Islet precursor cell (in vitro differentiated cells): ENCODE measurements at regions not wholly inside any gene's neighbourhood (a gene's known extent, or its start where the extent isn't known, plus 50 kb on each side); places are given as distances from the start of the nearest gene placed in this dataset.
A peak's percentile ranks its signal among the peaks of the same experiment; 100 is the strongest.
"Not testable (repeated sequence)": the region's sequence is repeated elsewhere in the genome, so short reads cannot be mapped to it uniquely, and the experiment has no call there.

Experiments
- DNase-seq: peaks from one replicate; pipeline ENCODE4 v3.0.0-alpha.2; 2018

DNA sequence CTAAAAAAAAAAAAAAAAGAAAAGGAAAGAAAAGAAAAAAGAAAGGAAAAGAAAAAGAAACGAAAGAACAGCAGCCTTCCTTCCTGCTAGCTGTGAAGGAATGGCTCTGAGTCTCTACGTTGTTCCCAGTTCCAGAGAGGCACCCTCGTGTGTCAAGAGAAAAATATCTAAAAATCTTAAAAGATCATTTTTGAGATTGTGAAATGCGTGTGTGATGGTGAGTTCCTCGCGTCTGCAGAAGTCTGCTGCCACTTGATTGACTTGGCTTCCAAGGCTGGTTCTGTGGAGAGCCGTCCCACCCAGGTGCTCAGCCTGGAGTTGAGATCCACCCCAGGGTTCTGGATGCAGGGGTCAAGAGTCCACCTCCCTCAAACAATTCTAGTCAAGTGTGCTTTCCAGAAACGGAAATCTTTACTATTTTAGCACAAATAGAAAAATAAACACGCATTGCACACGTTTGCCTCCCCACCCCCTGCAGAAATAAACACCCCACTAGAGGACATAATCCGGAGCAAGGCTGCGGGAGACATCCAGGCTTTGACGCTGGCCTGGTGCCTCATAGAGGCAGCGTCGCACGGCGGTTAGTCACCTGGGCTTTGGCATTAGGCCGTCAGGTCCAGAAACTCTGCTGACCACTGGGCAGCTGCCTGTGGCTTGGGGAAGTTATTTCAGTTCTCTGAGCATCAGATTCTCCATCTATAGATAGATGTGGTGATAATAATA is 265.4 kb downstream of the FAM43A start:
- peak; percentile 26 for DNase-seq

DNA sequence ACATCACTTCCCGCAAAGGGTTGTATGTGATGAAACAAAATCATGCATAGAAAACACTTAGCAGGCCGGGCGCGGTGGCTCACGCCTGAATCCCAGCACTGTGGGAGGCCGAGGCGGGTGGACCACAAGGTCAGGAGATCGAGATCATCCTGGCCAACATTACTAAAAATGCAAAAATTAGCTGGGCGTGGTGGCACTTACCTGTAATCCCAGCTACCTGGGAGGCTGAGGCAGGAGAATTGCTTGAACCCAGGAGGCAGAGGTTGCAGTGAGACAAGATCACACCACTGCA is 265.9 kb downstream of the FAM43A start:
- DNase-seq: not testable (repeated sequence)

DNA sequence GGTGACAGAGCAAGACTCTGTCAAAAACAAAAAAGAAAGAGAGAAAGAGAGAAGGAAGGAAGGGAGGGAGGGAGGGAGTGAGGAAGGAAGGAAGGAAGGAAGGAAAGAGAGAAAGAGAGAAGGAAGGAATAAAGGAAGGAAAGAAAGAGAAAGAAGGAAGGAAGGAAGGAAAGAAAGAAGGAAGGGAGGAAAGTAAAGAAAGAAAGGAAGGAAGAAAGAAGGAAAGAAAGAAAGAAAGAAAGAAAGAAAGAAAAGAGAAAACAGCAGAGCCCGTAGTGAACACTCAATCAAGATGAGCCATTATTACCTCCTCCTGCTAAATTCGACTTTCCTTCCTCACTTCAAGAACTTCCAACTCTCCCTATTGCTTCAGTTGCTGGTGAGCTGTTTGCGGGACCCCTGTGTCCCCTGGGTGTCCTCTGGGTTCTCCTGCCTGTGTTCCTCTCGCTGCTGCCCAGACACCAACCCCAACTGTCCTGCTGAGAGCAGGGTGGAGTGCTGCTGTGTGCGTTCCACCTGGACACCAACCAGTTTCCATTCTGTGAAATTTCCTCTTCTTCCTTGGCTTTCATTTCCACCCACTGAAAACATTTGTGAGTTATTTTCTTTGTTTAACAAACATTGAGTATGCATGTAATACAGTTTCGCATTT is 266.4 kb downstream of the FAM43A start:
- DNase-seq: peak; percentile 35

- peak; percentile 77 for DNase-seq
Measured at GRCh38 chr3:194952841-194953241, 267.2 kb downstream of the FAM43A start.

DNA sequence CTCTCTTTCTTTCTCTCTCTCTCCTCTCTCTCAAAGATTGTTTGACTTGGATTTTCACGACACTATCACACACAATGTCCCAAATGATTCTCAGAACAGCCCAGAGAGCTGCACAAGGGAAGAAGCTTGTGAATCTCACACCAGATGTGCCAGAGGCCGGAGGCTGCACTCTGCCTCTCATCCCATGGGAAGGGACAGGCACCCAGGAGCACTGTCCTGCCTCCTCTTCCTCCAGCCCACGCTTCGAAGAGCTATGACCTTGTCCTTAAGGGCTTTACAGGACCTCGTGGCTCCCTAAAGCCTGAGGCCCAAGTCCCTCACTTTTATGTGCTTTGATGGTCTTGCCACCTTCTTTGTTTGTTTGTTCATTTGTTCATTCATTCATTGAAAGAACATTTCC is 267.6 kb downstream of the FAM43A start:
- DNase-seq: no peak

DNA sequence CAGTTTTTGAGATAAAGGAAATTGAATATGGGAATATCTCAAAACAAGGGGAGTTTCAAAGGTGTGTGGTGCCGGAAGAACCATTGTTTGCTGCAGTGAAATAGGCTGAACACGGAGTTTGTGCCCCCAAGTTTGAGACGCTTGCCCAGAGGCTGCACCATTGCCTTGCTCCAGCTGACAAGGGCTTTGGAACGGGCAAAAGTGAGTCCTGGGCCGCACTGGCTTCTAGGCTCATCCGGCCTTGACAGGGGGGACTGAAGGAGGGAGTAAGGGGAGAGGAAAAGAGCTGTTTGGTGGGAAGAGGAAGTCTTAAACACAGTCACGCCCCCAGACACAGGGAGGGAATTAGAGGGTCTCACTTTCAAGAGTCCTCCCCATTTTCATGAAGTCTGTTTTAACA is 269.9 kb downstream of the FAM43A start:
- peak; percentile 47 for DNase-seq

GRCh38 chr3:194955979-194956696 is 270.5 kb downstream of the FAM43A start:
- DNase-seq: peak; percentile 48

DNA sequence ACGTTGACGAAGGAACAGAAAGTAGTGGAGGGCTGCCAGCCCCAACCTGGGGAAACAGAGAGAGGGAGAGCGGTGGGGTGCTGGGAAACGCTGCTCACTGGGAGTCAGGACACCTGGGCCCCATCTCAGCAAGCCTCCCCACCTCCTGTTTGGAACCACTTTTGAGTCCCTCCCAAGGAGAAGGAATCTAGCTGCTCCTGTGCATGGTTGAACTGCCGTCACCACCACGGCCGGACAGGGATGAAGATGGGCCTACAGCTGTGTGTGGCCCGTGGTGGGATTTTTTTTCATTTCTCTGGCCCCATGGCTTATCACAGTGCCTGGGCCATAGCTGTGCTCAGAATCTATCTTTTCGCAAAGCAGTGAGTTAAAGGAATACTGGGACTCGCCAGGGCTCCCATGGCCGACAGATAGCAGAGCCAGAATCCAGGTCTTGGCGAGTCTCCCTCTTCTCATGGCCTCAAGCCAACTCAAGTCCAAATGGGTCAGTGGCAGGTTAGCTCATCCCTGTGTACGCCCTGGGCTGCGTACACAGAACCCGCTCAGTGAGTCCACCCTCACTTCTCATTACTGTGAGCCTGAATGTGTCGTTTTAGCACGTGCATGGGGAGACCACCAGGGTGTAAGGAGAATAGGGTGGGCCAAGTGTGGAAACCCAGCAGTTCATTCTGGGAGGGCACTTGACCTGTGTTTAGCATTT is 271.2 kb downstream of the FAM43A start:
- DNase-seq: peak; percentile 44

- peak; percentile 26 for DNase-seq
Measured at GRCh38 chr3:194957743-194958240, 272.1 kb downstream of the FAM43A start.

DNA sequence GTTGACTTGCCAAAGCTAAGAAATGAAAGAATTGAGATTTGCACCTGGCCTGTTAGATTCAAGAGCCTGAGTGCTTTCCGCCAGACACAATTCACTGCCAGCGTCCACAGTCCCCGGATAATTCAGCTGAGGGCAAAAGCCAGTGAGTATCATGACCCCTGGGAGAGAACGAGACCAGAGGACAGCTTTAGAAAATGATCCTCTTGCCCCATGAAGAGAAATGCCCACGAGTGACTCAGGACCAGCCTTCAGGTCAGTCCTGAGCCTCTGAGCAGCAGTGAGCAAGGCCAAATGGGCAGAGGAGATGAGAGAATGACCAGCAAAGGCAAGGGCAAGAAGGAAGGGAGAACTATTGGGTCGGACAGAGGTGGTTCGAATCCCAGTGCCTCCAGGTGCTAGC is 273.5 kb downstream of the FAM43A start:
- peak; percentile 25 for DNase-seq

- DNase-seq: not testable (repeated sequence)
Measured at GRCh38 chr3:194959666-194960065, 274.0 kb downstream of the FAM43A start.

GRCh38 chr3:194960446-194961032 is 274.9 kb downstream of the FAM43A start:
- peak; percentile 50 for DNase-seq

DNA sequence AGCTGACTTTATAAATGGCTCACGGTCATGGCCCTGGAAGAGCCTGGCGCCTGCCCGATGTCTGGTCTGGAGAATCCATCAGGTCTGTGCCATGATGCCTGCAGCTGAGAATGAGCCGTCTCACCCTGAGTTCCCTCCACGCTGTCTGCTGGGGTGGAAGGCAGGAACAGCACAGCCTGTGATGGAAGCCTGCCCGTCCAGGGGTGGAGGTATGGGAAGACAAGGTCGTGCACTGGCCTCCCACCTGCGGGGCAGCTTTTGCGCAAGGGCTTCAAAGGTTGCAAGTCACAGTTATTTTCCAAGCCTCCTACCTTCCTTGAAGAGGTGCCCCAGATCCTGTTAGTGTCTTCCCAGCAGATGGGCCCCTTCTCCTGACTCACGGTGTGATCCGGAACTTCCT is 275.5 kb downstream of the FAM43A start:
- peak; percentile 45 for DNase-seq

DNA sequence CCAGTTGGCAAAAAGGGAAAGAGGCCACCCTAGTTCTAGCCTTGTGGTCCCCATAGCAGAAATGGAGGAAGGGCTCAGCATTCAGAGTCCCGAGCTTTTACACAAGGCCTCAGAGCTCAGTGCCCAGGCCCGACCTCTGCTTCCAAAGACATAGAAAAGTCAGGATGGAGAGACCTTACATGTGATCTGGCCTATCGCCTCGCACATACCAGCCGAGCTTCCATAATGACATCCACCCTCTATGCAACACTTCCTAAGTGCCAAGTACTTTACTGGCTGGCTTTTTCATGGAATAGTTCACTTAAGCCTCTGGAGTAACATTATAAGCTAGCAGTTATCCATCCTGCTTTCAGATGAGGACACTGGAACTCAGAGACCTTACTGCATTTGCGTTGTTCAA is 275.9 kb downstream of the FAM43A start:
- peak; percentile 38 for DNase-seq

- peak; percentile 14 for DNase-seq
Measured at GRCh38 chr3:194962056-194962455, 276.4 kb downstream of the FAM43A start.

GRCh38 chr3:194964809-194965208 is 279.1 kb downstream of the FAM43A start:
- peak; percentile 41 for DNase-seq

DNA sequence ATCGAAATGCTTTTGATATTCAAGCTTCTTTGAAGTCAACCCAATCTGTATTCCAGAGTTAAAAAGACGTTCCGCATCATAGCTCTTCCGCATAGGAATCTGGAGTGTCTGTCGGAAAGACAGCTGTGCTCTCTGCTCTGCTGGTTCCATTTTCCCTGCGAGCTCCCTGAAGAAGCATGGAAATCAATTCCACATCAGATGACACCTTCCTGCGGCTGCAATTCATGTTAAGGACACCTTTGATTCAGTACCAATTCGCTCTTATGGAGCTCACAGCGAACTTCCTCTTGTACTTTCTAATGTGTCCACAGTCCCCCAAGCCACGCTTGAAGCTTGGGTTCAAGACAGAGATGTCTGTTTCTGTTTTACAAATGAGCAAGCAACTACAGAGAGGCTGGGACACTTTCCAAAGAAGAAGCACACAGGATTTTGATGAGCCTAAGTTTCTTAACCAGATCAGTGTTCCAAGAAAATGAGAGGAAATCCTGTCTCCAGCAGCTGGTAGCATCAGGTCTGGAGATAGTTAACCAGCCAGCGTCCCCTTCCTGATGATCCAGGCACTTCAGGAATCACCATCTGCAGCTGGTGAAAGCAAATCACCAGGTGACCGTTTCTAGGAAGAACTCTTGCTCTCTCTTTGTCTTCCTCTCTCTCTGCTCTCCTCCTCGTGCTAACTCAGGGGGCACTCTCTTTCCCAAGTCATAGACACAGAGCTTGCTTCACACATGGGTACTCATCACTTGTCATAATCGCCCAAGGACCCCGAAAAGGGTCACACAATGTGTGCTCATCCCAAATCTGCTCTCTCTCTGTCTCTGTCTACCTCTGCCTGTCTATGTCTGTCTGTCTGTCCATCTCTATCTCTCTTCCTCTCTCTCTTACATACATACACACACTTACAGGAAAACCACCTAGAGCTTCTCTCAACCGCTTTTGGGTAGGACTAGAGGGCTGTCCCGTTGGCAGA is 281.8 kb downstream of the FAM43A start:
- DNase-seq: peak; percentile 43

DNA sequence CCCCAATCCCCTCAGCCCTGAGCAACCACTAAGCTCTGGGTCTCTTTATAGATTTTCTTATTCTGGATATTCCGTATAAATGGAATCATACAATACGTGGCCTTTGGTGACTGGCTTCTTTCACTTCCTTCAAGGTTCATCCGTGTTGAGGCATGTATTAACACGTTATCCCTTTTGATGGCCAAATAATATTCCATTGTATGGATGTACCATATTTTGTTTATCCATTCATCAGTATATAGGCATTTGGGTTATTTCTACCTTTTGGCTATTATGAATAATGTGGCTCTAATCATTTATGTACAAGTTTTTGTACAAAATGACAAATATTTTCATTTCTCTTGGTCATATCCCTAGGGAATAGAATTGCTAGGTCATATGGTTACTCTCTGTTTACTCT is 284.4 kb downstream of the FAM43A start:
- DNase-seq: no peak

DNA sequence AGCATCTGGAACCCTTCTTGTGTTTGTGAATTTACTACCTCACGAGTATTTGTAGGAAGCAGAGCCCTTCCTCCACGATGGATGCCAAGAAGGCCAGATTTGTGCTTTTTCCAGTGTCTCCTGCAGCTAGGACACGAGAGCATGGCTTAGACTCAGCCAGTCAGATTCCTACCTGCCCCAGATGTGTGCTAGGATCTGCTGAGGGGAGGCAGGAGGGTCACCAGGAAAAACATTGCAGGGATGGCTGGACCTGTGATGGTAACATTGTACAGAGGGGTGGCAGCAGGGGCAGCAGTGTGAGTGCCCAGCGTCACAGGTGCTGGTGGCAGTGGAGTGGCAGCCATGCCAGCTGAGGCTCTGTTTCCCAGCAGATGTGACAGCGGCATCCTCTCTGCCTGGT is 285.3 kb downstream of the FAM43A start:
- peak; percentile 19 for DNase-seq

- no peak for DNase-seq
Measured at GRCh38 chr3:194971965-194972364, 286.3 kb downstream of the FAM43A start.

GRCh38 chr3:194972641-194973040 is 287.0 kb downstream of the FAM43A start:
- DNase-seq: no peak
